T-helper 2 cell (primary cell): ENCODE measurements at regions not wholly inside any gene's neighbourhood (a gene's known extent, or its start where the extent isn't known, plus 50 kb on each side); places are given as distances from the start of the nearest gene placed in this dataset.
"Not testable (repeated sequence)": the region's sequence is repeated elsewhere in the genome, so short reads cannot be mapped to it uniquely, and the experiment has no call there.

Experiments used
- DNase-seq, 5 experiments: peaks; one replicate each; pipeline versions ENCODE4 v3.0.0 to v3.0.0-alpha.2; 2012 to 2022

- DNase-seq, result peak; percentile 41 to 85 (median 64)
Measured at GRCh38 chr2:204145263-204145751, 208.7 kb downstream of the ICOS start.

DNA sequence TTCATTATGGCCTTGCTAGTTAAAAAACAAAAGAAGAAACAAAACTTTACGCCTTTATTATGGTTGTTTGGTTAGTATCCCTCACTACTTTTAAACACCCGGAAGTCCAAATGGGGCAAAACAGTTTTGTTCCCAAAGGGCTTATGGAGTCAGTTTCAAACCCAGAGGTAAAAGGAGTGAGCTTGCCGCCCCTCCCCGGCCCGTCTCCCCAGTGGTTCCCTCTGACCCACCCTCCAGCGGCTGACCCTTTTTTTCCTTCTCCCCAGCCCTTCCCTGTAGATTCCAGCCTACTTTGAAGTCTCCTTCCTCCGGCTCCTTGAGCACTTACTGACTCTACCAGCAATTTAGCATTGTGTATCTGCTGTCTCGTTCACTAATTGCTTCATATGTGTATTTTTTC, 209.2 kb downstream of the ICOS start:
- DNase-seq, result no peak

DNA sequence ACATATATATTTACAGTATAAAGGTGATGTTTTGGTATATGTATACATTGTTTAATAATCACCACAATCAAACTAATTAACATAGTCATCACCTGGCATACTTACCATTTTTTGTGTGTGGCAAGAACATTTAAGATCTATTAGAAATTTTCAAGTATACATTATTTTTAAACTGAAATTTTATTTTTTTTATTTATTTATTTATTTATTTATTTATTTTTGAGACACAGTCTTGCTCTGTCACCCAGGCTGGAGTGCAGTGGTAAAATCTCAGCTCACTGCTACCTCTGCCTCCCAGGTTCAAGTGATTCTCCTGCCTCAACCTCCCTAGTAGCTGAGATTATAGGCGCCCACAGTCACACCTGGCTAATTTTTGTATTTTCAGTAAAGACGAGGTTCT, 210.5 kb downstream of the ICOS start:
- not testable (repeated sequence) for DNase-seq

DNA sequence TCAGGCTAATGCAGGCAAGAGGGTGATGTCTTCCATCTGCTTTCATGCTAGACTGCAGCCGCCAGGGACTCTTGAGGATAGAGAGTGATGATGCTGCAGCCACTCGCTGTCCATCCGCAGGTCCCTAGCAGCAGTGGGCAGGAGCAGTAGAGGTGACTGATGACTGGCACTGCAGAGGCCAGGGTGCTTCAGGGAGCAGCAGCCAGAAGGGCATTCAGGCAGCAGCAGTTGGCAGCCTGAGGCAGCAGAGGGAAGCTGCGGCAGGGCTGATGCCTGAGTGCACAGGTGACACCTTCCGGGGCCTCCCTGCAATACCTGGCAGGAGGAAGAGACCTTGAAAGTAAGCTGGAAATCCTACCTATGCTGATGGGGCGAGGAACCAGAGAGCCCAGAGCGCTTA, 214.2 kb downstream of the ICOS start:
- DNase-seq, result no peak

DNA sequence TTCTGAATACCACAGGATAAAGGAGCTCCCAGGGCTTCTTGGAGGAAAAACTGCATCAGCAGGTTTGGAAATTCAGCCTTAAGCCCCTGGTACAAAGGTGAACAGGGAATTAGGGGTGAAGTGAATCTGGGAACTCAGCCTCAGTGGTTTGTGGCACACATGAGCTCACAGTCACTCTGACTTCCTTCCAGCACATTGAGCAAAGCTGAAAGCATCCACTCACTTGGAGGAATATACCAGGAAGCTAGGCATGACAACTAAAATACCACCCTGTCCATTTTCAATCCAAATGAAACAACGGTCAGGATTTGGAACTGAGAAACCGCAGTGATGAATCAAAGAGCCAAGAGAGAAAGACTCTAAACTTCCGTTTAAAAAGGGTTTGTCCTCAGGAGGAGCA, 216.1 kb downstream of the ICOS start:
- no peak for DNase-seq

DNA sequence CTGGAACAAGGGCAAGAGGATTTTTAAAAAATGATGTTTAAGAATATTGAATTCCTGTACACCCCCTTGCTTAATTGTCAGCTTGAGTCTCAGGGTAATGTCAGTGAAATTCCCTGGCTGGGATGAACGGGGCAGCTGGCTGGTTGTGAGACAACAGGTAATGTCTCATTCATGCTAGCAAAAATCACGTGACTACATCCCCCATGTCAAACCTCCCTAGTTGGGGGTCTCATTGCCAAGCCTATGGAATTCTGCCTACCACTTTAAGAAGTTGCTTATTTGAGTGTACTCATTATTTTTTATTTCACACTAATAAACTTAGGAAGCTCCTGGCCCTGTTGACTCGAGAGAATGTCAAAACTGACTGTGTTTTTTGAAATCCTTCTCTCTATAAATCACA, 218.3 kb downstream of the ICOS start:
- no peak for DNase-seq

DNA sequence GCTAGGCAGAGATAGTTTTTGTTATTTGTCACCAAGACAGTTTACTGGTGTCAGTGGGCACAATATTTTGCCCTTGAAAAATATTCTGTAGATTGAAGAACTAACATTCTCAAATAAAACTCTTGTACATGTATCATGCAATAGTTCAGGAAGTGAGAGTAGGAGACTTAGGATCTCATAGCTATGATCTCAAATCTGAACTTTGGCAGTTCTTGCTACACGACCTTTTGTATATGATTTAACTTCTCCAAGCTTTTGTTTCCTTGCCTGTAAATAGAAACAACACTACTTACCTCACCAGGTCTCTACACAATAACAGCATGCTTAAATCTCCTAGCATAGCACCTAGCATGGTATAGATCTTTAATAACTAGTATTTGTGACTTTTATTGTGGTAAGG, 219.9 kb downstream of the ICOS start:
- DNase-seq, result no peak

- no peak for DNase-seq
Measured at GRCh38 chr2:204157684-204158083, 221.1 kb downstream of the ICOS start.

- DNase-seq, result no peak
Measured at GRCh38 chr2:204159526-204159925, 223.0 kb downstream of the ICOS start.

DNA sequence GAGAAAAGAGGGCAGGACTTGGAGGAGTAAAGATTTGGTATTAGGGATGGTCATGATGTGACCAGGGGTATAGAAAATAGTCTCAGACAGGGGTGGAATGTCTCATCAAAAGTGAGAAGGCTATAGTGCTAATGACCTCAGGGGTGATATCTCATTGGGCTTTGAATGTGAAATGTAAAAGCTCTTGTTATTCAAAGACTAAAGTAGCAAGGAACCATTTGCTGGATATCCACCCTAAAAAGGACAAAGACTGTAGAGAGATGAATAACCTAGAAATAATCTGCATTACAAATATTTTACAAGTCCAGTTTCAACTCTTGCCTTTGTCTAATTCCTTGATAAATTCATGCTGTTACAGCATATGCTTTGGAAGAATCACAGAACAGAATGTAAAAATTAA, 224.4 kb downstream of the ICOS start:
- DNase-seq, result no peak

- no peak for DNase-seq
Measured at GRCh38 chr2:204161886-204162285, 225.3 kb downstream of the ICOS start.

DNA sequence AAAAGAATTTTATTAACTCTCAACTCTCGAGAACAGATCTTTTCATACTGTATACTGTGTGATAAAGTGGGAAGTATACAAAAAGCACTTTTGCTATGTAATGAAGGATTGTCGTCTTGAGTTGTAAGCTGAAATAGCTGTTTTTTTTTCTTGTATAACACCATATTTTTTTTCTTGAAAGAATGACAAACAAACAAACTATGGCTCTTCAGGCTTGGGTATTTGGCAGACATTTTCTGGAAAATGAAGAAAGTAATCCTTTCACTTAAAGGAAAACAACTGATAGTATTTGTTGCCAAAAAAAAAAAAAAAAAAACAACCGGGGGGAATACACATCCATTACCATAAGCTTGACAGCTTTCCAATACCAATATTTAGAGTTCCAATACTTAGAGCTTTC, 230.4 kb downstream of the ICOS start:
- no peak for DNase-seq

GRCh38 chr2:204167670-204168069, 231.1 kb downstream of the ICOS start:
- DNase-seq, result not testable (repeated sequence)

DNA sequence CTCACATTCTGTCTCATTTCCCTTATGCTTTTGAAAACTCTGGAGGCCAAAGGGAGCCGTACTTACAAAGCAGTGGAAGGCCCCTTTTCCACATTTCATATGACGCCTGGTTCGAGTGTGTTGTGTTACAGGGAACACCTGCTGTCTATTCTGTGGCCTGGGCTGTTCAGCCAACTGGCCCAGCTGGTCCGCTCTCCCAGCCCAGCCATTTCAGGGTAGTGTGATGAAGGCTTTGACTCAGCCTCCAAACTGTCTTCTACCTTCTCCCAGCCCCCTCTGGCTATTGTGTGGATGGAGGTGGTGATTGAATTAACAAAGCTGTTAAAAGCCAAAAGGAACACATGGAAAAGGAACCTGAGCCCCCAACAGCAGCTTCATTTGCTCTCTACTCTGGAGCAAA, 233.8 kb downstream of the ICOS start:
- DNase-seq, result no peak

DNA sequence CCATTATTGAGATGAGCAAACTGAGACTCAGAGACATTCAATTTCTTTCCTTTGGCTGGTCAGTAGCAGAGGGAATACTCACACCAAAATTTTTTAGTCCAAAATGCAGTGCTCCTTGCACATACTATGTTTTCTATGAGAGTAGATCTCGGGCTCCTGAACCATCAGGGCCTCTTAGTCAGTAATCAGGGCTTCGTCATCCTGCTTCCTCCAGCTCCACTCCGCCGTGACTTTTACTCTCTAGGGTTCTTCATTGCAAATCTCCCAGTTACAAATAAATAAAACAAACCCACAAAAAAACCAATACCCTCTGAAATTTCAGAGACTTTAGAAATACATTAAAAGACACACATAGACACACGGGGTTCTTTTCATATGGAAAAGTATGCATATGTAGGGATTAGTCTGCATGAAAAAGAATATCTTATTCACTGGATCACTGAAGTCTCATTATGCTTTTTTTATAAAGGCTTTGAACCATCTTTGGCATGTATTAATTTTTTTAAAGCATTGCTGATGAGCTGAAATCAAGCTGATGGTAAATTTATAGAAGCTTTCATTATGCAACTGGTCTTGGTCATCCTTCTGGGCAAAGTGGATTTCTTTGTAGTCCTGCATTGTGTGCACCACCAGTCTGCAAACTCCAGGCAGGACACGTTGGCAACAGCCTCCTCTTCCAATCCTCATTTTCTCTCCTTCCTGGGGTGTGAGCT, 235.0 kb downstream of the ICOS start:
- no peak for DNase-seq

DNA sequence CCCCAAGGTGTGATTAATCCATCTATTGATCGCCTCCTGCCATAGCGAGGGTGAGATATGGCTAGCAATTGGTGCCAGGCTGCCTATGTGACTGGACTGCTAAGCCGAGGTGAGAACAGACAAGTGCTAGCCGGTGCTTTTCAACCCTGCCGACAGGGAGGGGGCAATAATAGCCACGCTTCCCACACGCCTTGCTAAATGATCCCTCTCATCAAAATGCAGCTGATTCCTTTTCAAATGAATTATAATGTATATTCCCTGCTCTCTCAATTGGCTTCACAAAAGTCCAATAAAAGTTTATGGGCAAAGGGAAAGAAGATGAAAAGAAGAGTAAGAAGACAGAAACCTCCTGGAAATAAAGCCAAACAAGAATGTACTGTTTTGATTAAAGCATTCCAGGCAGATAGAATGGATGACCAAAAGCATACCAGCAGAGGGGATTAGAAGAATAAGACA, 235.6 kb downstream of the ICOS start:
- no peak for DNase-seq

GRCh38 chr2:204174034-204174433, 237.5 kb downstream of the ICOS start:
- DNase-seq, result no peak

GRCh38 chr2:204175552-204176271, 239.1 kb downstream of the ICOS start:
- DNase-seq, result no peak

- no peak for DNase-seq
Measured at GRCh38 chr2:204176306-204176705, 239.7 kb downstream of the ICOS start.

- no peak for DNase-seq
Measured at GRCh38 chr2:204177251-204177976, 240.9 kb downstream of the ICOS start.

DNA sequence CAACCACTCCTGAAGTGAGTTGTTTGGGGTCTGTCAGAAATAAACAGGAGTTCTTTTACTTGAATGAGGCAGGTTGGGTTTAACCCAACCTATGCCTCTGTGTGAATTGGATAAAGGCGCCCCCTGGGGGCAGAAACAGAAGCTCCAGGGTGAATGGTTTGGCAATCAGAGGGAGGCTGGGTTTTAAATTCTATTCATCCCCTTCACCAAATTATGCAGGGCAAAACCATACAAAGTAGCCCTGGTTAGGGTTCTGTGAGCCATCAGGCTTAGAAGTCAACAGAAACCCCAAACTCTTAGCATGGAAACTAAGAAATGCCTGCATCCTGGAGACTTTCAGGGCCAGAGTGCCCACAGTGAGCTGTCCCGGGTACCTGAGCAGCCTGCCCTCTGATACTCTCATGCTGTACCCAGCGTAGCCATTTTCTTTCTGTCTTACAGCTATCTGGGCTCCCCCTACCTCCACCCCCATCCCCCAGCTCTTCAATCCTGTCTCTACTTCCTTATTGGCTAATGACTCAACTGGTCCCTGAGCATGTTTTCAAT, 241.5 kb downstream of the ICOS start:
- peak; percentile 10 to 64 (median 53) for DNase-seq

GRCh38 chr2:204180649-204181048, 244.1 kb downstream of the ICOS start:
- DNase-seq, result no peak

DNA sequence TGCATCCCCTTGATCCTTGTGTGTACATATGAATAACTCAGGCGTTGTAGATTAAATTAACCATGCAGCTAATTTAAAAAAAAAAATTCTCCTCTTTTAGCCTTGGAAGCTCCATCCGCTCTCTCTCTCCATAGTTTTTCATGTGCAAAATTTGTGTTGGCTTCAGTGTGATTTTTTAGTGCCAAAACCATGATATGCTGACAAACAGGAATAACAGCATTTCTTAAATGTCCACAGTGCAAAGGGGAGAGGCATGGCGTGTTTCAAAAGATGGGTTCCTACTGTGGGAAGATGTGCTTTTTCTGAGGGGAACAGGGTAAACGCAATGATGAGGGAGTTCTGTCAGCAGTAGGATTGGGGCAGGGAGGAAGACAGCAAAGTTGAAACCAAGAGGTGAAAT, 247.0 kb downstream of the ICOS start:
- no peak for DNase-seq
